ENCODE measurements at regions not wholly inside any gene's neighbourhood (a gene's known extent, or its start where the extent isn't known, plus 50 kb on each side); places are given as distances from the start of the nearest gene placed in this dataset.

GRCh38 chr15:24858737-24859601 lies 95.8 kb upstream of the SNRPN start:
- DNase-seq (ENCODE audit: extremely low read depth, low read depth) = no peak
- no peak overlapping the region for H3K4me3 ChIP-seq (replicated peaks; ENCODE audit: low read depth, low read length)
- TF ChIP-seq CTCF (IDR thresholded peaks at IDR 0.05; ENCODE audit: low read depth, low read length, missing control alignments) = no peak

DNA sequence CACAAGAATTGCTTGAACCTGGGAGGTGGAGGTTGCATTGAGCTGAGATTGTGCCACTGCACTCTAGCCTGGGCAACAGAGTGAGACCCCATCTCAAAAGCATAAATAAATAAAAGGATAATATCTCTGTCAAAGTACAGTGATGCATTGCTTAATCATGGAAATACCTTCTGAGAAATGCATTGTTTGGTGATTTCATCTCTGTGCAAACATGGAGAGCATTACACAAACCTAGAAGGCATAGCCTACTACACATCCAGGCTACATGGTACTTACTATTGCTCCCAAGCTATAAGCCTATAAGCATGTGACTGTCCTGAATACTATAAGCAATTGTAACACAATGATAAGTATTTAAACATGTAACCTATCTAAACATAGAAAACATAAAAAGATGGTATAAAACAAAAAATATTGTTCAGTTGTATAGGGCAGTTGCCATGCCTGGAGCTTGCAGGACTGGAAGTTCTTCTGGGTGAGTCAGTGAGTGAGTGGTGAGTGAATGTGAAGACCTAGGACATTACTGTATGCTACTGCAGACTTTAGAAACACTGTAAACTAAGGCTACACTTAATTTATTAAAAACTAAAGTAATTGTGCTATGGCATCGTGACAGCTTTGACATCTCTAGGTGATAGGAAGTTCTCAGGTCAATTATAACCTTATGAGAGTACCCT lies 93.6 kb upstream of the SNRPN start:
- DNase-seq (ENCODE audit: extremely low read depth, low read depth) = no peak
- H3K4me3 ChIP-seq (replicated peaks; ENCODE audit: low read depth, low read length) = no peak overlapping the region
- no peak for TF ChIP-seq CTCF (IDR thresholded peaks at IDR 0.05; ENCODE audit: low read depth, low read length, missing control alignments)

- no peak for TF ChIP-seq CTCF (IDR thresholded peaks at IDR 0.05; ENCODE audit: low read depth, low read length, missing control alignments)
- H3K4me3 ChIP-seq (replicated peaks; ENCODE audit: low read depth, low read length) = no peak overlapping the region
- DNase-seq (ENCODE audit: extremely low read depth, low read depth) = no peak
These were observed 91.9 kb upstream of the SNRPN start for GRCh38 chr15:24862726-24863521.

DNA sequence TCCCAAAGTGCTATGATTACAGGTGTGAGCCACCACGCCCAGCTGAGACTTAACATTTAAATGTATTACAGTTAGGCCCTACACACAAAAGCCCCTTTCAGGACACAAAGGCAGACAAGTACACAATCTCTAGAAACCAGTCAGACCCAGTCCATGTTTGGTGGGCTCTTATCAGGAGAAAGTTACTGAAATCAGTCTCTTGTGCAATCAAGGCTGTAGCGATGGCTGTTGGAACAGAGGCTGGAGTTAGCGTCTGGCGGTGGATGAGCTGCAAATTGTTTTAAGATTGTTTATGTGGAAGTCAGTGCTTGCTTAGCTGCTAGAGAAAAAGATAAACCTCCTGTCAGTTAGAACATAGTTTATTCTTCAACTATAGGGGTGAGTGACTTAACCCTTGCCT lies 89.5 kb upstream of the SNRPN start:
- no peak for TF ChIP-seq CTCF (IDR thresholded peaks at IDR 0.05; ENCODE audit: low read depth, low read length, missing control alignments)
- no peak for DNase-seq (ENCODE audit: extremely low read depth, low read depth)
- H3K4me3 ChIP-seq (replicated peaks; ENCODE audit: low read depth, low read length) = no peak overlapping the region

DNA sequence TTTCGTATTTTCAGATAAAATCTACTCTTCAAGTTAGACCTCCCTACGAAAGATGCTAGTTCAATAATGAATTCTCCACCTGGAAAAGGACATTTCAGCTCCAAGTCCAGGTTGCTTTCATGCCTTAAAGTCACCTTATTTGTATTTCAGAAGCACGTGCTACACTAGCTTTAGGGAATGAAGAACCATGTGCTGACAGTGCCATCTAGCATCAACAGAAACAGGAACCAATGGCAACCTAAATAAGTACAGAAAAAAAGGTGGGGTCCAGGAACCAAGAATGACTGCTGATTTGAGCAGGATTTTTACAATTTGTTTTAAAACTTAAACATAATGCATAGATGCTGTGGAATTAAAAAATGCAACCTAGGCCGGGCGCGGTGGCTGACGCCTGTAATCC lies 77.6 kb upstream of the SNRPN start:
- no peak for DNase-seq (ENCODE audit: extremely low read depth, low read depth)
- TF ChIP-seq CTCF (IDR thresholded peaks at IDR 0.05; ENCODE audit: low read depth, low read length, missing control alignments) = no peak
- H3K4me3 ChIP-seq (replicated peaks; ENCODE audit: low read depth, low read length) = no peak overlapping the region

DNA sequence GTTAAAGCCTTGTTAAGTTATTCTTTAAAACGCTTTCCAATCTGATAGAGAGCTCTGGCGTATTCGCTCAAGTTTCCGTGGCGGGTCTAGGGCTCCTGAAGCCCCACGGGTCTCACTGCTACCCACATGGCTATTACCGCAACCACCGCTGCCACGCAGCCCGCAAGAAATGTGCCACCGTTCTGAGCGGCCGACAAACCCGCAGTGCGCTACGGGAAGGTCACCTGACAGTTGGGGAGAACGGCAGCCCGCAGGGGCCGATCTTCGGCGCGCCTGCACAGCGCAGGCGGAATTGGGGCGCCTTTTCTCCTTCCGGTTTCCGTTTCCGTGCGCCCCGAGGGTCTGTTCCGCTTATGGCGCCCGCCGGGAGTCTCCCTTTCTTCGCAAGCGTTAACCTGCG lies 76.6 kb upstream of the SNRPN start:
- peak overlapping the region; percentile 15 for H3K4me3 ChIP-seq (replicated peaks; ENCODE audit: low read depth, low read length)
- DNase-seq (ENCODE audit: extremely low read depth, low read depth) = no peak
- no peak for TF ChIP-seq CTCF (IDR thresholded peaks at IDR 0.05; ENCODE audit: low read depth, low read length, missing control alignments)

Measured in HFF-Myc (cell line).